ENCODE measurements at regions not wholly inside any gene's neighbourhood (a gene's known extent, or its start where the extent isn't known, plus 50 kb on each side); places are given as distances from the start of the nearest gene placed in this dataset.
"Not testable (repeated sequence)": the region's sequence is repeated elsewhere in the genome, so short reads cannot be mapped to it uniquely, and the experiment has no call there.

GRCh38 chr11:34001557-34002064 is 49.9 kb upstream of the CAPRIN1 start:
- no peak for DNase-seq (ENCODE audit: low read depth)
- in situ Hi-C loops (cut with HindIII; ENCODE audit: low sequenced_read_pairs), result no loop called here
- no peak overlapping the region for H3K4me3 ChIP-seq (ENCODE audit: low read depth, low read length)
- TF ChIP-seq, protein P1, sequence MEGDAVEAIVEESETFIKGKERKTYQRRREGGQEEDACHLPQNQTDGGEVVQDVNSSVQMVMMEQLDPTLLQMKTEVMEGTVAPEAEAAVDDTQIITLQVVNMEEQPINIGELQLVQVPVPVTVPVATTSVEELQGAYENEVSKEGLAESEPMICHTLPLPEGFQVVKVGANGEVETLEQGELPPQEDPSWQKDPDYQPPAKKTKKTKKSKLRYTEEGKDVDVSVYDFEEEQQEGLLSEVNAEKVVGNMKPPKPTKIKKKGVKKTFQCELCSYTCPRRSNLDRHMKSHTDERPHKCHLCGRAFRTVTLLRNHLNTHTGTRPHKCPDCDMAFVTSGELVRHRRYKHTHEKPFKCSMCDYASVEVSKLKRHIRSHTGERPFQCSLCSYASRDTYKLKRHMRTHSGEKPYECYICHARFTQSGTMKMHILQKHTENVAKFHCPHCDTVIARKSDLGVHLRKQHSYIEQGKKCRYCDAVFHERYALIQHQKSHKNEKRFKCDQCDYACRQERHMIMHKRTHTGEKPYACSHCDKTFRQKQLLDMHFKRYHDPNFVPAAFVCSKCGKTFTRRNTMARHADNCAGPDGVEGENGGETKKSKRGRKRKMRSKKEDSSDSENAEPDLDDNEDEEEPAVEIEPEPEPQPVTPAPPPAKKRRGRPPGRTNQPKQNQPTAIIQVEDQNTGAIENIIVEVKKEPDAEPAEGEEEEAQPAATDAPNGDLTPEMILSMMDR (IDR thresholded peaks at IDR 0.05; ENCODE audit: low read depth, low read length, missing control alignments), result no peak

- TF ChIP-seq, protein P1 (IDR thresholded peaks at IDR 0.05; ENCODE audit: low read depth, low read length, missing control alignments), result no peak
- no peak overlapping the region for H3K4me3 ChIP-seq (ENCODE audit: low read depth, low read length)
- DNase-seq (ENCODE audit: low read depth), result no peak
- in situ Hi-C loops (cut with HindIII; ENCODE audit: low sequenced_read_pairs), result no loop called here
These were observed 52.1 kb upstream of the CAPRIN1 start for GRCh38 chr11:33999393-33999792.

GRCh38 chr11:33997584-33998251 is 53.8 kb upstream of the CAPRIN1 start:
- H3K4me3 ChIP-seq (ENCODE audit: low read depth, low read length), result no peak overlapping the region
- TF ChIP-seq, protein P1 (IDR thresholded peaks at IDR 0.05; ENCODE audit: low read depth, low read length, missing control alignments), result no peak
- in situ Hi-C loops (cut with HindIII; ENCODE audit: low sequenced_read_pairs), result no loop called here
- DNase-seq (ENCODE audit: low read depth), result no peak

DNA sequence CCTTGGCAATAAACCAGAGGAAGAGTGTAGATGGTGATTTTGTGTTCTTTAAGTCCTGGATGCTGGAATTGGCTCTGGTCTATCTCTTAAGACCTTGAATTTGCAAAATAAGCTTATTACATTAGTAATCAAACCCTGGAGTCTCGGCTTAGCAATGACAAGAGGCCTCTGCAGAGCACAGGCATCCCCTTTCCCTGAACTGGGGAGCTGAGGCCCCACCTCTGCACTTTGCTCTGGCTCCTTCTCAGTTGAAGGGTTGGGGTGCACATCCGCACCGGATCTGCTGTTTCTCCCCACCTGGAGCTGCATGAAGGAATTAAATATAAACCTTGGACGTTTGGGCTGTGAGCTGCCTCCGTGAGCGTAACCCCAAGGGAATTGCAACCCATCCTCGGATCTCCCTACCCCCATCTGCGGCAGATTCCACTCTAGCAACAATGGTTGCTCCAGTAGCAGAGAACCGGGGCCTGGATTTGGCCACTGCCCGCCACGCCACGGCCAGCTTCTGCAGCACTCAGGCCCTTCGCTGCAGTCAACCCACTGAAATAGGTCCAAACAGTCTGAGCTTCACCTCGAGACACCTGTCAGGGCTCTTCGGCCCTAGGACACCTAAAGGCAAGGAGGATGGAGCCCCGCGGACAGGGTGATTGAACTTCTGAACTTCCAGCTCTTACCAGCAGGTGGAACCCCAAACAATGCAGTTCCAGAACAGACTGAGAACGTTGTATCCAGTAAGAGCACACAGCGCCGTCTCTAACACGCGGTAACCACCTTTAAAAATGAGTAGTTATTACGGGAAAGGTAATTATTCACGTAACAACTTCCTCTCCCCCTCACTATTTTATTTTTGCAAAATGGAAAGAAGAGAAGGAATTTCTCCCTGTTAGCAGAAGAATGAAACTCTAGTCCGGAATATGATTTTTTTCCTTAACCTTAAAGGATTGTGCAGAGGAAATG is 54.8 kb upstream of the CAPRIN1 start:
- H3K4me3 ChIP-seq (ENCODE audit: low read depth, low read length), result no peak overlapping the region
- TF ChIP-seq, protein P1 (IDR thresholded peaks at IDR 0.05; ENCODE audit: low read depth, low read length, missing control alignments), result peak; percentile 82
- peak; percentile 57 for DNase-seq (ENCODE audit: low read depth)
- in situ Hi-C loops (cut with HindIII; ENCODE audit: low sequenced_read_pairs), result no loop called here

DNA sequence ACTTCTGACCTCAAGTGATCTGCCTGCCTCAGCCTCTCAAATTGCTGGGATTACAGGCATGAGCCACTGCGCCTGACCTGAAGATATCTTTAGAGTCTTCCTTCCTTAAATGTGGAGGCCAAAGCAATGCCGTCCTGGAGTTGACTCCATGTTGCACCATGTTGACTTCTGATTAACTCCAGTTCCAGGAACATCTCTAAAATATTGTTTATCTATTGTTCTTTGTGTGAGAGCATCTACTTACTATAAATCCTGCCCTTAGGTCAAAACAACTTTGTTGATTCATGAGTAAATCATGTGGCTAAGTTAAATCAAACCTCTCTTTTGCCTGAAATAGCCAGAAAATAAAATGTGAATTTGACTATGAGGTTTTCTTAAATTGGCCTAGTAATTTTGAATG is 56.6 kb upstream of the CAPRIN1 start:
- in situ Hi-C loops (cut with HindIII; ENCODE audit: low sequenced_read_pairs), result no loop called here
- TF ChIP-seq, protein P1 (IDR thresholded peaks at IDR 0.05; ENCODE audit: low read depth, low read length, missing control alignments), result no peak
- DNase-seq (ENCODE audit: low read depth), result no peak
- no peak overlapping the region for H3K4me3 ChIP-seq (ENCODE audit: low read depth, low read length)

DNA sequence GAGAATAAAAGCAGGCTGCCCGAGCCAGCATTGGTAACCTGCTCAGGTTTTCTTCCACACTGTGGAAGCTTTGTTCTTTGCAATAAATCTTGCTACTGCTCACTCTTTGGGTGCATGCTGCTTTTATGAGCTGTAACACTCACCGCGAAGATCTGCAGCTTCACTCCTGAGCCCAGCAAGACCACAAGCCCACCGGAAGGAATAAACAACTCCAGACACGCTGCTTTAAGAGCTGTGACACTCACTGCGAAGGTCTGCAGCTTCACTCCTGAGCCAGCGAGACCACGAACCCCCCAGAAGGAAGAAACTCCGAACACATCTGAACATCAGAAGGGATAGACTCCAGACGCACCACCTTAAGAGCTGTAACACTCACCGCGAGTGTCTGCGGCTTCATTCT is 60.4 kb upstream of the CAPRIN1 start:
- H3K4me3 ChIP-seq (ENCODE audit: low read depth, low read length); DNase-seq (ENCODE audit: low read depth); in situ Hi-C loops (cut with HindIII; ENCODE audit: low sequenced_read_pairs): not testable (repeated sequence)

DNA sequence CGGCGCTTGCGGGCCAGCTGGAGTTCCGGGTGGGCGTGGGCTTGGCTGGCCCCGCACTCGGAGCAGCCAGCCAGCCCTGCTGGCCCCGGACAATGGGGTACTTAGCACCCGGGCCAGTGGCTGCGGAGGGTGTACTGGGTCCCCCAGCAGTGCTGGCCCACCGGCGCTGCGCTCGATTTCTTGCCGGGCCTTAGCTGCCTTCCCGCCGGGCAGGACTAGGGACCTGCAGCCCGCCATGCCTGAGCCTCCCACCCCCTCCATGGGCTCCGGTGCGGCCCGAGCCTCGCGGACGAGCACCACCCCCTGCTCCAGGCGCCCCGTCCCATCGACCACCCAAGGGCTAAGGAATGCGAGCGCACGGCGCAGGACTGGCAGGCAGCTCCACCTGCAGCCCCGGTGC is 61.4 kb upstream of the CAPRIN1 start:
- in situ Hi-C loops (cut with HindIII; ENCODE audit: low sequenced_read_pairs); H3K4me3 ChIP-seq (ENCODE audit: low read depth, low read length); DNase-seq (ENCODE audit: low read depth): not testable (repeated sequence)
